Stomach (tissue), 8 donors: ENCODE measurements at regions not wholly inside any gene's neighbourhood (a gene's known extent, or its start where the extent isn't known, plus 50 kb on each side); places are given as distances from the start of the nearest gene placed in this dataset.

Experiments used
- DNase-seq, 2 donors: peaks; one replicate each; pipeline versions ENCODE4 v3.0.0 to v3.0.0-alpha.2; 2013 to 2019
- H3K27ac ChIP-seq, 5 donors: fragments of 200-600 bp in 4 of 5; sonication (generic) in 4 of 5; one replicate each; pipeline ENCODE4 v1.5.1; 2013 to 2019; ENCODE audit warnings: mild to moderate bottlenecking in 1 of 5, moderate library complexity in 1 of 5
- H3K27me3 ChIP-seq, 3 donors: fragments of 200-600 bp; sonication (generic); one replicate each; pipeline ENCODE4 v1.5.1; 2017 to 2019; ENCODE audit warnings: mixed run types in 1 of 3
- H3K36me3 ChIP-seq, 4 donors: fragments of 200-600 bp; sonication (generic); 1 replicate in 3 of 4; 2 replicates in 1 of 4; pipeline ENCODE4 v1.5.1; 2016 to 2019
- H3K4me1 ChIP-seq, 4 donors: fragments of 200-600 bp; sonication (generic); one replicate each; pipeline ENCODE4 v1.5.1; 2016 to 2019
- H3K4me3 ChIP-seq, 4 donors: fragments of 200-600 bp; sonication (generic) in 3 of 4; one replicate each; pipeline ENCODE4 v1.5.1; 2016 to 2019; ENCODE audit warnings: mild to moderate bottlenecking in 1 of 4
- H3K9me3 ChIP-seq, 4 donors: fragments of 200-600 bp; sonication (generic); one replicate each; pipeline ENCODE4 v1.5.1; 2016 to 2019
- EP300 ChIP-seq: sonication (generic); formaldehyde crosslinking; IDR thresholded peaks from one replicate; pipeline ENCODE4 v1.6.1; 2017; ENCODE audit warnings: antibody characterized with exemption
- POLR2A ChIP-seq, 4 donors: fragments of 450-650 bp; IDR thresholded peaks; one replicate each; pipeline ENCODE4 v1.6.1; 2016; ENCODE audit warnings: antibody characterized with exemption in 4 of 4, control low read depth in 2 of 4, mild to moderate bottlenecking in 1 of 4, moderate library complexity in 1 of 4
- POLR2AphosphoS5 ChIP-seq, 3 donors: sonication (generic); formaldehyde crosslinking; IDR thresholded peaks; one replicate each; pipeline ENCODE4 v1.6.1; 2016; ENCODE audit warnings: antibody characterized with exemption in 3 of 3
- WGBS, 5 donors: extraction: QIAGEN DNeasy Blood & Tissue Kit in 3 of 5; methylation state at CpG; one replicate each; pipeline versions ENCODE4 v1.1.5 to v1.1.7; 2013 to 2018; 5-methylcytosine and 5-hydroxymethylcytosine counted together
- intact Hi-C: fragments of 100-400 bp; cut with DNase I; formaldehyde crosslinking; loops from one replicate; pipeline ENCODE4 v1.15.1; 2023; ENCODE audit warnings: low total_unique reads
- TF ChIP-seq, protein P1 (sequence below), 7 experiments: fragments of 450-650 bp in 4 of 7; fragments of 200-600 bp in 3 of 7; sonication (generic) in 3 of 7; IDR thresholded peaks; one replicate each; pipeline ENCODE4 v1.5.1; 2016 to 2019; ENCODE audit warnings: antibody characterized with exemption in 7 of 7, control low read depth in 2 of 7, mild to moderate bottlenecking in 1 of 7
- donor health status: healthy with polysubstance abuse.
- donor health status: Bipolar disorder and iron deficiency.
- donor health status: healthy.

DNA sequence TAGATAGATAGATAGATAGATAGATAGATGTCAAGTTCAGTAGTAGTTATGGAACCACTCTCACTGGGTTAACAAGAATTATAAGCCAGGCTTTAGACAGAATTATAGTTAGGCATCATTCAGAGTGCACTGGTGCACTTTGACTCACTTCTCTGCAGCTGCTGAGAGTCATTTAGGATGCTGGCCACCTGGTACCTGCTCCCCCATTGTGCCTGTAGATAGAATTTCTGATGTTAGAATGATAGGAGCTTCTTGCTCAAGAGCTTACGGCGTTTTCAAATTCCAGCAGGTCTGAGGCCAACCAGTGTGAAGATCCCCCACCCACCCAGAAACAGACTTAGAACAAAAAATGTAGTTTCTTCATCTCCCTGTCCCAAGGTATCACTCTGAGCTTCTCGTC is 107.8 kb upstream of the HMCN1 start:
- DNase-seq, result no peak
- Histone ChIP-seq H3K4me1 (no peaks in the 10 kb centered on the region), H3K27ac (no peak overlapping the region), H3K4me3 (no peak overlapping the region), H3K9me3 (no peaks in the 10 kb centered on the region), H3K27me3 (no peaks in the 10 kb centered on the region), H3K36me3 (no peaks in the 10 kb centered on the region)
- intact Hi-C loops, result no loop called here
- 90 to 98% (median 94%) methylated on average over 3 of the region's 3 CpGs for WGBS, 5 donors
- TF ChIP-seq POLR2A (IDR thresholded peaks at IDR 0.05) (no peak), POLR2AphosphoS5 (IDR thresholded peaks at IDR 0.05) (no peak), EP300 (no peak)
- TF ChIP-seq, protein P1, sequence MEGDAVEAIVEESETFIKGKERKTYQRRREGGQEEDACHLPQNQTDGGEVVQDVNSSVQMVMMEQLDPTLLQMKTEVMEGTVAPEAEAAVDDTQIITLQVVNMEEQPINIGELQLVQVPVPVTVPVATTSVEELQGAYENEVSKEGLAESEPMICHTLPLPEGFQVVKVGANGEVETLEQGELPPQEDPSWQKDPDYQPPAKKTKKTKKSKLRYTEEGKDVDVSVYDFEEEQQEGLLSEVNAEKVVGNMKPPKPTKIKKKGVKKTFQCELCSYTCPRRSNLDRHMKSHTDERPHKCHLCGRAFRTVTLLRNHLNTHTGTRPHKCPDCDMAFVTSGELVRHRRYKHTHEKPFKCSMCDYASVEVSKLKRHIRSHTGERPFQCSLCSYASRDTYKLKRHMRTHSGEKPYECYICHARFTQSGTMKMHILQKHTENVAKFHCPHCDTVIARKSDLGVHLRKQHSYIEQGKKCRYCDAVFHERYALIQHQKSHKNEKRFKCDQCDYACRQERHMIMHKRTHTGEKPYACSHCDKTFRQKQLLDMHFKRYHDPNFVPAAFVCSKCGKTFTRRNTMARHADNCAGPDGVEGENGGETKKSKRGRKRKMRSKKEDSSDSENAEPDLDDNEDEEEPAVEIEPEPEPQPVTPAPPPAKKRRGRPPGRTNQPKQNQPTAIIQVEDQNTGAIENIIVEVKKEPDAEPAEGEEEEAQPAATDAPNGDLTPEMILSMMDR (IDR thresholded peaks at IDR 0.05), result no peak

GRCh38 chr1:185610954-185611353 is 123.2 kb upstream of the HMCN1 start:
- no peak for DNase-seq
- Histone ChIP-seq H3K4me3 (no peak overlapping the region), H3K27ac (no peak overlapping the region), H3K4me1 (no peaks in the 10 kb centered on the region), H3K27me3 (no peaks in the 10 kb centered on the region), H3K36me3 (no peaks in the 10 kb centered on the region), H3K9me3 (no peaks in the 10 kb centered on the region)
- intact Hi-C loops, result no loop called here
- TF ChIP-seq EP300 (no peak), POLR2AphosphoS5 (IDR thresholded peaks at IDR 0.05) (no peak), POLR2A (IDR thresholded peaks at IDR 0.05) (no peak)
- TF ChIP-seq, protein P1 (IDR thresholded peaks at IDR 0.05), result no peak

GRCh38 chr1:185608177-185608576 is 126.0 kb upstream of the HMCN1 start:
- no peak overlapping the region for H3K4me3 ChIP-seq
- no peaks in the 10 kb centered on the region for H3K9me3 ChIP-seq
- no peaks in the 10 kb centered on the region for H3K36me3 ChIP-seq
- no peak overlapping the region for H3K27ac ChIP-seq
- no peak for DNase-seq
- TF ChIP-seq EP300 (no peak), POLR2A (IDR thresholded peaks at IDR 0.05) (no peak), POLR2AphosphoS5 (IDR thresholded peaks at IDR 0.05) (no peak)
- TF ChIP-seq, protein P1 (IDR thresholded peaks at IDR 0.05), result no peak
- H3K27me3 ChIP-seq, result no peaks in the 10 kb centered on the region
- 83 to 86% (median 85%) methylated on average over 5 of the region's 5 CpGs for WGBS, 5 donors
- intact Hi-C loops, result no loop called here
- no peaks in the 10 kb centered on the region for H3K4me1 ChIP-seq

DNA sequence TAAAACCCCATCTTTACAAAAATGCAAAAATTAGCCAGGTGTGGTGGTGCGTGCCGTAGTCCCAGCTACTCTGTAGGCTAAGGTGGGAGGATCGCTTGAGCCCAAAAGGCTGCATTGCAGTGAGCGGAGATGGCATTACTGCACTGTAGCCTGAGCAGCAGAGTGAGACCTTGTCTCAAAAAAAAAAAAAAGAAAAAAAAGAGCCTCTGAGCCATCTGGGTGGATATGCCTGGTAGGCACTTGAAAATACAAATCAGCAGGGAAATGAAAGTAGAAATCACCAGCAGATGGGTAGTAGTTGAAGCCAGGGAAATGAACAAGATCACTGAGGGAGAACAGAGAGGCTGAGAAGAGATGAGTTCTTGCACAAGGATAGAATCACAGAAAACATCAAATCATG is 131.0 kb upstream of the HMCN1 start:
- Histone ChIP-seq H3K4me1 (no peaks in the 10 kb centered on the region), H3K36me3 (no peaks in the 10 kb centered on the region), H3K9me3 (no peaks in the 10 kb centered on the region), H3K4me3 (no peak overlapping the region), H3K27ac (no peak overlapping the region), H3K27me3 (no peaks in the 10 kb centered on the region)
- TF ChIP-seq POLR2A (IDR thresholded peaks at IDR 0.05) (no peak), POLR2AphosphoS5 (IDR thresholded peaks at IDR 0.05) (no peak), EP300 (no peak)
- TF ChIP-seq, protein P1 (IDR thresholded peaks at IDR 0.05), result no peak
- 95 to 97% (median 96%) methylated on average over 4 of the region's 4 CpGs for WGBS, 5 donors
- peak in 1 of 2 donors; percentile 2 for DNase-seq
- intact Hi-C loops, result no loop called here
